ENCODE measurements at regions not wholly inside any gene's neighbourhood (a gene's known extent, or its start where the extent isn't known, plus 50 kb on each side); places are given as distances from the start of the nearest gene placed in this dataset.

DNA sequence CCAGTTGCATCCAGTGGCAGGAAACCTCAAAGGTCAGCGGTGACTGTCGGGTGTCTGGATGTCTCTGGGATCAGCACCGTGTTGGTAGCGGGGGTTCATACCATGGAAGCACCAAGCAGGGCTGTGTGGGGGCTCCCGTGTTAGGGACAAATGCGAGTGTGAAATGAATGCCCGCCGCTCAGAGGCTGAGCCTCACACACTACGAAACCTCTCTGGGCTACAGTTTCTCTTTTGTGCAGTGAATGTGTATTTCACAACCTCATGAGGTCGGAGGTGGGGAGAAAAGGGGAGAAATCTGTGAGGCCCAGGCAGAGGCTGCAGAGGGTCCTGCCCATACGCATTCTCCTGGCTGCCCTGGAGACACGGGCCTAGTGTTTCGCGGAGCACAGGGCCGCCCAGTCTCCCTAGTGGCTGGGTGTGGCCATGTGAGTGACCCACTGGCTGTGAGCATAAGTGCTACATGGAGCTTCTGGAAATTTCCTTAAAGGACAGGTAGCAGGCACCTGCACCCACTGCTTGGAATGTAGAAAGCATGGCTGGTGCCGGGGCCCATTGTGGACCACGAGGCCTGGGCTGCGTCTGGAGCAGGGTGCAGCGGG, 138.0 kb upstream of the GLI2 start:
- H3K27me3 ChIP-seq, result no peaks in the 10 kb centered on the region
- 79% methylated on average over 8 of the region's 19 CpGs for WGBS (ENCODE audit: insufficient coverage, low coverage, low lambda C conversion rate, missing lambda C conversion rate)
- no peak overlapping the region for H3K4me3 ChIP-seq
- ATAC-seq (no peak), DNase-seq (peak in 1 of 3 donors; percentile 51)
- intact Hi-C loops (cut with DNase I), result no loop called here
- no peaks in the 10 kb centered on the region for H3K36me3 ChIP-seq
- H3K27ac ChIP-seq, result peak overlapping the region in 1 of 3 donors; percentile 49
- H3K4me1 ChIP-seq, result peaks cover 0 to 20% (median 10%) of the 10 kb centered on the region in 4 donors
- TF ChIP-seq, protein P1, sequence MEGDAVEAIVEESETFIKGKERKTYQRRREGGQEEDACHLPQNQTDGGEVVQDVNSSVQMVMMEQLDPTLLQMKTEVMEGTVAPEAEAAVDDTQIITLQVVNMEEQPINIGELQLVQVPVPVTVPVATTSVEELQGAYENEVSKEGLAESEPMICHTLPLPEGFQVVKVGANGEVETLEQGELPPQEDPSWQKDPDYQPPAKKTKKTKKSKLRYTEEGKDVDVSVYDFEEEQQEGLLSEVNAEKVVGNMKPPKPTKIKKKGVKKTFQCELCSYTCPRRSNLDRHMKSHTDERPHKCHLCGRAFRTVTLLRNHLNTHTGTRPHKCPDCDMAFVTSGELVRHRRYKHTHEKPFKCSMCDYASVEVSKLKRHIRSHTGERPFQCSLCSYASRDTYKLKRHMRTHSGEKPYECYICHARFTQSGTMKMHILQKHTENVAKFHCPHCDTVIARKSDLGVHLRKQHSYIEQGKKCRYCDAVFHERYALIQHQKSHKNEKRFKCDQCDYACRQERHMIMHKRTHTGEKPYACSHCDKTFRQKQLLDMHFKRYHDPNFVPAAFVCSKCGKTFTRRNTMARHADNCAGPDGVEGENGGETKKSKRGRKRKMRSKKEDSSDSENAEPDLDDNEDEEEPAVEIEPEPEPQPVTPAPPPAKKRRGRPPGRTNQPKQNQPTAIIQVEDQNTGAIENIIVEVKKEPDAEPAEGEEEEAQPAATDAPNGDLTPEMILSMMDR (IDR thresholded peaks at IDR 0.05), result no peak
- no peak for TF ChIP-seq POLR2A (IDR thresholded peaks at IDR 0.05)
- no peaks in the 10 kb centered on the region for H3K9me3 ChIP-seq

DNA sequence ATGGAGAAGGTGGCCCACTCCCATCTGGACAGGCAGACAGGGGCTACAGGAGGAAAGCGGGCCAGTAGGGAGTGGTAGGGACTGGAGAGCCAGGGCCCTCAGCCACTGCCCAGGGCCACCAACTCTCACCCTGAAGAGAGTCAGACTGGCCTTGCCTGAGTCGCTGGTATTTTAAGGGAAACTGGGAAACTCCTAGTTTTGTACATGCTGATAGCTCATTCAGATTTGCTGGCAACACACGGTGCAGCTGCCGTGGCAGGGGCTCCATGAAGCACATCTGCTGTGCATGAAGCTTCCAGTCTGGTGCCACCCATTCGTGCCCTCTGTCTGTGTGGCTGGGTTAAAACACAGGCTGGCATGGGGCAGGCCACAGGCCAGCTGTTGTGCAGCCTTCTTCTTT, 137.3 kb upstream of the GLI2 start:
- Histone ChIP-seq H3K9me3 (no peaks in the 10 kb centered on the region), H3K27me3 (no peaks in the 10 kb centered on the region), H3K4me1 (peaks cover 0 to 20% (median 10%) of the 10 kb centered on the region in 4 donors), H3K4me3 (no peak overlapping the region), H3K27ac (no peak overlapping the region), H3K36me3 (no peaks in the 10 kb centered on the region)
- intact Hi-C loops (cut with DNase I), result no loop called here
- ATAC-seq (no peak), DNase-seq (peak in 1 of 3 donors; percentile 37)
- WGBS (ENCODE audit: insufficient coverage, low coverage, low lambda C conversion rate, missing lambda C conversion rate), result no CpG with 5 or more reads among the region's 5 CpGs
- TF ChIP-seq POLR2A (IDR thresholded peaks at IDR 0.05), result no peak
- TF ChIP-seq, protein P1 (IDR thresholded peaks at IDR 0.05), result no peak

DNA sequence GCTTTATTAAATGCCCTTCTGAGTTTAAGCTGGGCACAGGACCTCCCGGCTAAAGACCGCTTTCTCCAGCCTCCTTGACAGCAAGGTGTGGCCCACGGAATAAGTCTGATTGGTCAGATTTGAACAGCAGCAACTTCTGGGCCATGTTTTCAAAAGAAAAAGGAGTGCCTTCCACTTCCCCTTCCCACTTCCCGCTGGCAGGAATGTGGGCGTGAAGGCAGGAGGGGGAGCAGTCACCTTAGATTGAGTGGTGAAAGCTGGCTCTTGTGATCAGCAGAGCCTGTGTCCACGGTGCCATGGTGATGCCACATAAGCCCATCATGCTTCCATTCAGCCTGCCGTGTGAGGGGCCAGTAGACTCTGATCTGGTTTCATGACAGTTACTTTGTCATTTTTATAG, 136.6 kb upstream of the GLI2 start:
- TF ChIP-seq POLR2A (IDR thresholded peaks at IDR 0.05), result no peak
- TF ChIP-seq, protein P1 (IDR thresholded peaks at IDR 0.05), result no peak
- Histone ChIP-seq H3K36me3 (no peaks in the 10 kb centered on the region), H3K4me1 (peaks cover 0 to 20% (median 10%) of the 10 kb centered on the region in 4 donors), H3K4me3 (no peak overlapping the region), H3K9me3 (no peaks in the 10 kb centered on the region), H3K27me3 (no peaks in the 10 kb centered on the region), H3K27ac (no peak overlapping the region)
- WGBS (ENCODE audit: insufficient coverage, low coverage, low lambda C conversion rate, missing lambda C conversion rate), result 85% methylated on average over 5 of the region's 7 CpGs
- peak in 1 of 3 donors; percentile 7 for DNase-seq
- intact Hi-C loops (cut with DNase I), result no loop called here
- no peak for ATAC-seq

DNA sequence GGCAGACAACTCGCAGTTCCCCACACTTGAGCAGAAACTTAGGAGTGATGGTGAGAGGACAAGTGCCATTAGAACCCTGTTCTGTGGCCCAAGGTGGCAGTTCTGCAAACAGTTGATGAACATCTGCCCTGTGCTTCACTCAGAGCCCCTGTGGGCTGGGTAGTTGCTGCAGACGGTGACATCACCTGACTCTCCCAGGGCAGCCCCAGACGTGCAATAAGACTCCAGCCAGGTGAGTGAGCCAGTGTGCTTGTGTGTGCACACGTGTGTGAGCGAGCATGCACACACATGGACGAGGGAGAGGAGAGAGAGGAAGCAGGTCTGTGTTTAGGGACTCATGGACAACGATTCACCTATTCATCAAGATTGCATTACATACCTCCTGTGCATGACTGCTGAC, 136.0 kb upstream of the GLI2 start:
- H3K4me3 ChIP-seq, result no peak overlapping the region
- no peaks in the 10 kb centered on the region for H3K36me3 ChIP-seq
- no peaks in the 10 kb centered on the region for H3K9me3 ChIP-seq
- H3K27me3 ChIP-seq, result no peaks in the 10 kb centered on the region
- H3K4me1 ChIP-seq, result peaks cover 0 to 20% (median 10%) of the 10 kb centered on the region in 4 donors
- WGBS (ENCODE audit: insufficient coverage, low coverage, low lambda C conversion rate, missing lambda C conversion rate), result 66% methylated on average over 4 of the region's 7 CpGs
- intact Hi-C loops (cut with DNase I), result no loop called here
- no peak for TF ChIP-seq POLR2A (IDR thresholded peaks at IDR 0.05)
- TF ChIP-seq, protein P1 (IDR thresholded peaks at IDR 0.05), result no peak
- peak in 1 of 3 donors; percentile 19 for DNase-seq
- no peak for ATAC-seq
- no peak overlapping the region for H3K27ac ChIP-seq
